Stimulated activated CD8-positive, alpha-beta memory T cell treated with anti-CD3 and anti-CD28 coated beads, Interleukin-4, amount 100 ng/mL, for 1 hour (primary cell): ENCODE measurements at regions not wholly inside any gene's neighbourhood (a gene's known extent, or its start where the extent isn't known, plus 50 kb on each side); places are given as distances from the start of the nearest gene placed in this dataset.

Source experiments
- DNase-seq, 2 donors: peaks; one replicate each; pipeline ENCODE4 v3.0.0-alpha.2; 2020; ENCODE audit warnings: low read depth in 2 of 2, low spot score in 1 of 2

- DNase-seq, result no peak
These were observed 51.0 kb upstream of the BARX2 start for GRCh38 chr11:129324533-129325175.

GRCh38 chr11:129323896-129324502 is 51.6 kb upstream of the BARX2 start:
- DNase-seq, result no peak

GRCh38 chr11:129322941-129323340 is 52.7 kb upstream of the BARX2 start:
- no peak for DNase-seq

- DNase-seq, result no peak
These were observed 54.6 kb upstream of the BARX2 start for GRCh38 chr11:129321076-129321475.

GRCh38 chr11:129320494-129320893 is 55.2 kb upstream of the BARX2 start:
- no peak for DNase-seq

- no peak for DNase-seq
These were observed 55.9 kb upstream of the BARX2 start for GRCh38 chr11:129319751-129320150.

GRCh38 chr11:129319201-129319600 is 56.4 kb upstream of the BARX2 start:
- no peak for DNase-seq

GRCh38 chr11:129317571-129317970 is 58.1 kb upstream of the BARX2 start:
- no peak for DNase-seq

GRCh38 chr11:129316781-129317180 is 58.9 kb upstream of the BARX2 start:
- no peak for DNase-seq

- no peak for DNase-seq
These were observed 59.7 kb upstream of the BARX2 start for GRCh38 chr11:129315781-129316579.

- no peak for DNase-seq
These were observed 61.3 kb upstream of the BARX2 start for GRCh38 chr11:129314371-129314770.

- DNase-seq, result no peak
These were observed 61.9 kb upstream of the BARX2 start for GRCh38 chr11:129313541-129314297.

- DNase-seq, result no peak
These were observed 62.7 kb upstream of the BARX2 start for GRCh38 chr11:129312730-129313503.

GRCh38 chr11:129308241-129308865 is 67.3 kb upstream of the BARX2 start:
- DNase-seq, result no peak

- no peak for DNase-seq
These were observed 68.5 kb upstream of the BARX2 start for GRCh38 chr11:129307162-129307561.

GRCh38 chr11:129302386-129303101 is 73.1 kb upstream of the BARX2 start:
- DNase-seq, result no peak

GRCh38 chr11:129300099-129300498 is 75.5 kb upstream of the BARX2 start:
- no peak for DNase-seq

GRCh38 chr11:129298988-129299387 is 76.7 kb upstream of the BARX2 start:
- DNase-seq, result no peak

- no peak for DNase-seq
These were observed 79.9 kb upstream of the BARX2 start for GRCh38 chr11:129295746-129296145.

- DNase-seq, result no peak
These were observed 82.9 kb upstream of the BARX2 start for GRCh38 chr11:129292771-129293170.
